ENCODE measurements at regions not wholly inside any gene's neighbourhood (a gene's known extent, or its start where the extent isn't known, plus 50 kb on each side); places are given as distances from the start of the nearest gene placed in this dataset.

DNA sequence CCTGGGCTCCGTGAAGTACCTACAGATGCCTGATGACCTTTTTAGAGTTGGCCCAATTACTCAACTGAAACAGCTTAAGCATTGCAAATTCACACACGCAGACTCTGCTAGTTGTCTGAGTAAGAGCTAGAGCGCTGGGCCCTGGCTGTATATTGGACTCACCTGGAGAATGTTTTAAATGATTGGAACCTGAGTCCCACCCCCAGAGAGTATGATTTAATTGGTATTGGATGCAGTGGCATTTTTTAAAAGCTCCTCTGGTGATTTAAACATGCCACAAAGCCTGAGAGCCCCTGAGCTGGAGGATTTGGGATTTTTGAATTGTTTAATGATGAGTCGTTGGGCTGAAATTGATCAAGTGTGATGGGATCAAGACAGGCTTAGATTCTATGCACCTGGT lies 143.9 kb upstream of the SDK2 start:
- H3K4me2 ChIP-seq (ENCODE audit: low read length), result no peak overlapping the region
- TF ChIP-seq SRF (IDR thresholded peaks at IDR 0.05; ENCODE audit: low read depth), result no peak
- TF ChIP-seq, protein P1, sequence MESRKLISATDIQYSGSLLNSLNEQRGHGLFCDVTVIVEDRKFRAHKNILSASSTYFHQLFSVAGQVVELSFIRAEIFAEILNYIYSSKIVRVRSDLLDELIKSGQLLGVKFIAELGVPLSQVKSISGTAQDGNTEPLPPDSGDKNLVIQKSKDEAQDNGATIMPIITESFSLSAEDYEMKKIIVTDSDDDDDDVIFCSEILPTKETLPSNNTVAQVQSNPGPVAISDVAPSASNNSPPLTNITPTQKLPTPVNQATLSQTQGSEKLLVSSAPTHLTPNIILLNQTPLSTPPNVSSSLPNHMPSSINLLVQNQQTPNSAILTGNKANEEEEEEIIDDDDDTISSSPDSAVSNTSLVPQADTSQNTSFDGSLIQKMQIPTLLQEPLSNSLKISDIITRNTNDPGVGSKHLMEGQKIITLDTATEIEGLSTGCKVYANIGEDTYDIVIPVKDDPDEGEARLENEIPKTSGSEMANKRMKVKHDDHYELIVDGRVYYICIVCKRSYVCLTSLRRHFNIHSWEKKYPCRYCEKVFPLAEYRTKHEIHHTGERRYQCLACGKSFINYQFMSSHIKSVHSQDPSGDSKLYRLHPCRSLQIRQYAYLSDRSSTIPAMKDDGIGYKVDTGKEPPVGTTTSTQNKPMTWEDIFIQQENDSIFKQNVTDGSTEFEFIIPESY (IDR thresholded peaks at IDR 0.05; ENCODE audit: extremely low read depth, insufficient replicate concordance, low read length), result no peak
- no peak for TF ChIP-seq RAD21 (IDR thresholded peaks at IDR 0.05; ENCODE audit: low read depth)
- TF ChIP-seq EGR1 (IDR thresholded peaks at IDR 0.05; ENCODE audit: low read depth), result no peak
- no peak for TF ChIP-seq EZH2phosphoT487 (IDR thresholded peaks at IDR 0.05; ENCODE audit: borderline replicate concordance)
- TF ChIP-seq SP1 (IDR thresholded peaks at IDR 0.05; ENCODE audit: low read depth), result no peak
- no peak for TF ChIP-seq YY1 (IDR thresholded peaks at IDR 0.05; ENCODE audit: extremely low read depth, insufficient replicate concordance, low read depth, low read length)
- no peak for TF ChIP-seq ZFX (IDR thresholded peaks at IDR 0.05)
- no peak for TF ChIP-seq FOSL1 (IDR thresholded peaks at IDR 0.05; ENCODE audit: low read depth)
- H3K9me2 ChIP-seq (ENCODE audit: insufficient read depth), result no peaks in the 10 kb centered on the region
- no peak overlapping the region for H3K9ac ChIP-seq (ENCODE audit: low read length)
- intact Hi-C loops (cut with micrococcal nuclease), result loop anchor here (10.0 kb wide), 1 partner anchor 533 kb away; no protein-coding TSS in a partner anchor
- H3K9me3 ChIP-seq (ENCODE audit: control insufficient read depth in 1 of 2, insufficient read depth in 1 of 2, low read depth in 1 of 2, low read length in 2 of 2), result no peaks in the 10 kb centered on the region
- peaks cover 0 to 8% of the 10 kb centered on the region in 2 experiments; a peak in 2 of 4 replicates for H3K4me1 ChIP-seq (ENCODE audit: control insufficient read depth in 1 of 2, insufficient read depth in 2 of 2, low read length in 2 of 2)
- no peak overlapping the region for H3K4me3 ChIP-seq (replicated peaks in 1 of 2; ENCODE audit: low read depth in 1 of 2, low read length in 2 of 2)
- POLR2A ChIA-PET, result no interaction called here
- no peak for DNase-seq (ENCODE audit: low read depth, low spot score)
- H4K20me1 ChIP-seq (ENCODE audit: insufficient read depth), result no peaks in the 10 kb centered on the region
- RAD21 ChIA-PET (ENCODE audit: low non-redundant PET in 1 of 2, low total read pairs in 2 of 2, uncharacterized antibody in 2 of 2, unreplicated experiment in 2 of 2), result no interaction called here
- CTCF ChIA-PET, result no interaction called here
- ATAC-seq, result no peak
- H3K36me3 ChIP-seq (ENCODE audit: control insufficient read depth in 1 of 2, insufficient read depth in 2 of 2, low read length in 2 of 2), result no peaks in the 10 kb centered on the region
- H2AFZ ChIP-seq (ENCODE audit: low read depth, low read length, poor library complexity, severe bottlenecking), result no peak overlapping the region
- H3K27ac ChIP-seq (ENCODE audit: low read depth, low read length), result no peak overlapping the region
- H3K27me3 ChIP-seq (ENCODE audit: insufficient read depth, low read length), result peaks cover 70% of the 10 kb centered on the region
- no TSS peak for BruUV-seq (replicated peaks)
- no peaks in the 10 kb centered on the region for H3K79me2 ChIP-seq (ENCODE audit: insufficient read depth, low read length)

DNA sequence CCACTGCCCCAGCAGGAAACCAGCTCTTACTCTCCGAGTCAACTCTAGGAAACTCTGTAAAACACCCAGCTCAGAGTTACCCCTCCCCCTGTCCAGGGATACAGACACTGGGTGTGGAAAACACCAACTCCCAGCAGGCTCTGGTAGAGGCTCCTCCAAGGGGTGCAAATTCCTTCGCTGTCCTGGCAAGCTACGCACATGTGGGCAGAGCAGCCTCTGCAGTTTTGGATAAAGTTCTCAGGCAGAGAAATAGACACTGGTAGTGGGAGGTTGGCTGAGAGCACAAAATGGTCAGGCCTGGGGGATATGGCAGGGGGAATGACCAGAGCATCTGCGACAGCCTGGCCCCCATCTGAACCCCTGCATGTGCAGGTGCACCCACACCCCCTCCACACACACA lies 146.9 kb upstream of the SDK2 start:
- no peak overlapping the region for H3K4me2 ChIP-seq (ENCODE audit: low read length)
- intact Hi-C loops (cut with micrococcal nuclease), result no loop called here
- H3K36me3 ChIP-seq (ENCODE audit: control insufficient read depth in 1 of 2, insufficient read depth in 2 of 2, low read length in 2 of 2), result no peaks in the 10 kb centered on the region
- no TSS peak for BruUV-seq (replicated peaks)
- no peaks in the 10 kb centered on the region for H3K79me2 ChIP-seq (ENCODE audit: insufficient read depth, low read length)
- no peaks in the 10 kb centered on the region for H3K9me3 ChIP-seq (ENCODE audit: control insufficient read depth in 1 of 2, insufficient read depth in 1 of 2, low read depth in 1 of 2, low read length in 2 of 2)
- ATAC-seq (no peak), DNase-seq (ENCODE audit: low read depth, low spot score) (no peak)
- TF ChIP-seq, protein P1 (IDR thresholded peaks at IDR 0.05; ENCODE audit: extremely low read depth, insufficient replicate concordance, low read length), result no peak
- TF ChIP-seq POLR2A (IDR thresholded peaks at IDR 0.05; ENCODE audit: borderline replicate concordance, extremely low read depth, insufficient read depth, insufficient read length) (no peak), SRF (IDR thresholded peaks at IDR 0.05; ENCODE audit: low read depth) (no peak), ZNF274 (IDR thresholded peaks at IDR 0.05; ENCODE audit: low read depth, low read length) (no peak)
- RAD21 ChIA-PET (ENCODE audit: low non-redundant PET in 1 of 2, low total read pairs in 2 of 2, uncharacterized antibody in 2 of 2, unreplicated experiment in 2 of 2), result no interaction called here
- peaks cover 64% of the 10 kb centered on the region for H3K27me3 ChIP-seq (ENCODE audit: insufficient read depth, low read length)
- H3K4me1 ChIP-seq (ENCODE audit: control insufficient read depth in 1 of 2, insufficient read depth in 2 of 2, low read length in 2 of 2), result peaks cover 0 to 5% of the 10 kb centered on the region in 2 experiments; a peak in 2 of 4 replicates
- POLR2A ChIA-PET, result no interaction called here
- no peaks in the 10 kb centered on the region for H3K9me2 ChIP-seq (ENCODE audit: insufficient read depth)
- H3K4me3 ChIP-seq (replicated peaks in 1 of 2; ENCODE audit: low read depth in 1 of 2, low read length in 2 of 2), result no peak overlapping the region
- no peak overlapping the region for H3K9ac ChIP-seq (ENCODE audit: low read length)
- no peak overlapping the region for H2AFZ ChIP-seq (ENCODE audit: low read depth, low read length, poor library complexity, severe bottlenecking)
- no peak overlapping the region for H3K27ac ChIP-seq (ENCODE audit: low read depth, low read length)
- CTCF ChIA-PET, result interaction anchor here (1.3 kb wide), 1 partner anchor 8 kb away, joined by 6 read pairs; no protein-coding TSS in a partner anchor
- H4K20me1 ChIP-seq (ENCODE audit: insufficient read depth), result no peaks in the 10 kb centered on the region

All from HCT116 (cell line).